ENCODE measurements at regions not wholly inside any gene's neighbourhood (a gene's known extent, or its start where the extent isn't known, plus 50 kb on each side); places are given as distances from the start of the nearest gene placed in this dataset.

- H3K4me3 ChIP-seq (replicated peaks; ENCODE audit: low read depth, low read length) = no peak overlapping the region
- no peak for TF ChIP-seq CTCF (IDR thresholded peaks at IDR 0.05; ENCODE audit: insufficient read depth, low read length, poor library complexity, severe bottlenecking)
- H3K36me3 ChIP-seq (ENCODE audit: control insufficient read depth, insufficient read depth, low read length) = no peaks in the 10 kb centered on the region
- DNase-seq (ENCODE audit: extremely low read depth, insufficient read length) = no peak
- H3K27me3 ChIP-seq (replicated peaks; ENCODE audit: control insufficient read depth, insufficient read depth, low read length) = no peaks in the 10 kb centered on the region
Observed at GRCh38 chr20:55242853-55243252, 762.5 kb downstream of the CBLN4 start.

GRCh38 chr20:55239269-55239668, 763.9 kb downstream of the DOK5 start:
- DNase-seq (ENCODE audit: extremely low read depth, insufficient read length) = no peak

GRCh38 chr20:55232647-55233046, 757.3 kb downstream of the DOK5 start:
- no peaks in the 10 kb centered on the region for H3K36me3 ChIP-seq (ENCODE audit: control insufficient read depth, insufficient read depth, low read length)
- no peak overlapping the region for H3K4me3 ChIP-seq (replicated peaks; ENCODE audit: low read depth, low read length)
- H3K27me3 ChIP-seq (replicated peaks; ENCODE audit: control insufficient read depth, insufficient read depth, low read length) = no peaks in the 10 kb centered on the region
- TF ChIP-seq CTCF (IDR thresholded peaks at IDR 0.05; ENCODE audit: insufficient read depth, low read length, poor library complexity, severe bottlenecking) = no peak
- DNase-seq (ENCODE audit: extremely low read depth, insufficient read length) = no peak

More at GRCh38 chr20:55239269-55239668, 763.9 kb downstream of the DOK5 start:
- no peak for TF ChIP-seq CTCF (IDR thresholded peaks at IDR 0.05; ENCODE audit: insufficient read depth, low read length, poor library complexity, severe bottlenecking)
- no peaks in the 10 kb centered on the region for H3K27me3 ChIP-seq (replicated peaks; ENCODE audit: control insufficient read depth, insufficient read depth, low read length)
- H3K36me3 ChIP-seq (ENCODE audit: control insufficient read depth, insufficient read depth, low read length) = no peaks in the 10 kb centered on the region
- H3K4me3 ChIP-seq (replicated peaks; ENCODE audit: low read depth, low read length) = no peak overlapping the region

DNA sequence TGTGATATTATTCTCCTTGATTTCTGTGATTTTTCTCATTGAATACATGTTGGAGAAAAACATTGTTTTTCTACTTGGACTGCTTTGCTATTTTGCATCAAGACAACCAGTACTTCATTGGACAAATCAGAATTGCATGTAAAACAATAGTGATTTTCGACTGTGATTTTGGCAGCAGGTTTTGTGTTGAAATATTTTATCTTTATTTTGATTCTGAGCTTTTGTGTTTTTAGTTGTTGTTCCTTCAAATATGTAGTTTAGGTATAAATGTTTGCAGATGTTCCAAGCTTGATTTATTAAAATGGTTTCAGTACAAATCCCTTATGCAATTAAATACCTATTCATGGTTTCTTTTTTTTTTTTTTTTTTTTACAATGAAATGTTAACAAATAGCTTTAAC, 754.1 kb downstream of the DOK5 start:
- no peak for DNase-seq (ENCODE audit: extremely low read depth, insufficient read length)
- no peaks in the 10 kb centered on the region for H3K27me3 ChIP-seq (replicated peaks; ENCODE audit: control insufficient read depth, insufficient read depth, low read length)
- H3K36me3 ChIP-seq (ENCODE audit: control insufficient read depth, insufficient read depth, low read length) = no peaks in the 10 kb centered on the region
- no peak overlapping the region for H3K4me3 ChIP-seq (replicated peaks; ENCODE audit: low read depth, low read length)
- no peak for TF ChIP-seq CTCF (IDR thresholded peaks at IDR 0.05; ENCODE audit: insufficient read depth, low read length, poor library complexity, severe bottlenecking)

GRCh38 chr20:55216525-55217242, 741.3 kb downstream of the DOK5 start:
- DNase-seq (ENCODE audit: extremely low read depth, insufficient read length) = no peak
- H3K36me3 ChIP-seq (ENCODE audit: control insufficient read depth, insufficient read depth, low read length) = no peaks in the 10 kb centered on the region
- H3K27me3 ChIP-seq (replicated peaks; ENCODE audit: control insufficient read depth, insufficient read depth, low read length) = no peaks in the 10 kb centered on the region
- no peak for TF ChIP-seq CTCF (IDR thresholded peaks at IDR 0.05; ENCODE audit: insufficient read depth, low read length, poor library complexity, severe bottlenecking)
- H3K4me3 ChIP-seq (replicated peaks; ENCODE audit: low read depth, low read length) = no peak overlapping the region

- no peak for TF ChIP-seq CTCF (IDR thresholded peaks at IDR 0.05; ENCODE audit: insufficient read depth, low read length, poor library complexity, severe bottlenecking)
- Histone ChIP-seq H3K27me3 (replicated peaks; ENCODE audit: control insufficient read depth, insufficient read depth, low read length) (no peaks in the 10 kb centered on the region), H3K4me3 (replicated peaks; ENCODE audit: low read depth, low read length) (no peak overlapping the region), H3K36me3 (ENCODE audit: control insufficient read depth, insufficient read depth, low read length) (no peaks in the 10 kb centered on the region)
- DNase-seq (ENCODE audit: extremely low read depth, insufficient read length) = no peak
Observed at GRCh38 chr20:55213653-55214052, 738.3 kb downstream of the DOK5 start.
